GM19452 (cell line): ENCODE measurements at regions not wholly inside any gene's neighbourhood (a gene's known extent, or its start where the extent isn't known, plus 50 kb on each side); places are given as distances from the start of the nearest gene placed in this dataset.

Source experiments
- ATAC-seq: cut with Tn5 transposase; IDR thresholded peaks from one replicate; pipeline ENCODE4 v1.9.1; 2021; ENCODE audit not compliant: unreplicated experiment

DNA sequence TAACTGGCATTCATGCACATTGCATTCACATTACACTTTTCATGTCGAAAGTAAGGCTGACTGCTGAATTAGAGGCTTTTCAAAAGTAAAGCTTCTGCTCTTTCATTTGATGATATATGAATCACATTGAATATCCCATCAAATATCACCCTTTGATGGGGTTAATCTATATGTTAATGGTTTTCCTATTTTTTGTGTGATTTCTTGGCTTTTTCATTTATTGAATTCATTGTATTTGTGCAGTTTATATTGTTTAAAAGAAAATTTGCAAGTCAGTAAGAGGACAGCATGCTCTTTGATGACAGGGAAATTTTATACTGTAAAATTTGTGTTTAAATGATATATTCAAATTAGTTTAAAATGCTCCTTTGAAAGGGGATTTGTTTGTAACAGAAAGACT lies 344.1 kb downstream of the PCDH10 start:
- no peak for ATAC-seq

DNA sequence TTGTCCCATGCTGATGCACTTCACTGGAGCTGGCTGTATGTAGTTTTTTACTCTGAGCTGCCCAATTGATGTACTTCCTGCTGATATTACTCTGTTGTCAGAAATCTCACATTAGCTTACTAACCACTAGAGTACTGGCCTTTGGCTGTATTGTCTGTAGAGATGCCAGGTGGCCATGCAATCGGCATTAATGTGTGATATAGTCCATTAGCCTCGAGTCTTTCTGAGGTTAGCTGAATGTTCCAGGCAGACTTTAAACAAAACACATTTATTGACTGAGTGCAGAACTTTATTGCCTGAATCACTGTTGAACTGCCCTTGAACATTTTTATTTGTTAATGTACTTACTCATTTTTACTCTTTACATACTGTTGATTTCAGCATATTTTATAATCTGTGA lies 335.2 kb downstream of the PCDH10 start:
- no peak for ATAC-seq

DNA sequence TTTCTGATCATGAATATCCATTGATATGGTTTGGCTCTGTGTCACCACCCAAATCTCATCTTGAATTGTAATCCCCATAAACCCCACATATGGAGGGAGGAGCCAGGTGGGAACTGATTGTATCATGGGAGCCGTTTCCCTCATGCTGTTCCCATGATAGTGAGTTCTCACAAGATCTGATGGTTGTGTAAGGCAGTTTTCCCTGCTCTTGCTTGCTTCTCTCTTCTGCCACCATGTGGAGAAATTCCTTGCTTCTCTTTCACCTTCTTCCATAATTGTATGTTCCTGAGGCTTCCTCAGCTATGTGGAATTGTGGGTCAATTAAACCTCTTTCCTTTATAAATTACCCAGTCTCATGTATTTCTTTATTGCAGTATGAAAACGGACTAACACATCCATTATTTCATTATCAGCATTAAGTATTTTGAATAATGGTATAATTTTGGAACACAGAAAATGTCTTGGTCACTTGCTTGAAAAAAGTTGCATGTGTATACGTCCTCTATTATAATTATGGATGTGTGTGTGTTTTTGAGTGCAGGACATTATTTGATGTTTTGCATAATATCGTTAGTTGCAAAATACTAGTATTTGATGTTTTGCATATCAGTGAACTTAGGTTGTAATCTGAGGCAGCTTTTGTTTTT lies 334.6 kb downstream of the PCDH10 start:
- no peak for ATAC-seq

DNA sequence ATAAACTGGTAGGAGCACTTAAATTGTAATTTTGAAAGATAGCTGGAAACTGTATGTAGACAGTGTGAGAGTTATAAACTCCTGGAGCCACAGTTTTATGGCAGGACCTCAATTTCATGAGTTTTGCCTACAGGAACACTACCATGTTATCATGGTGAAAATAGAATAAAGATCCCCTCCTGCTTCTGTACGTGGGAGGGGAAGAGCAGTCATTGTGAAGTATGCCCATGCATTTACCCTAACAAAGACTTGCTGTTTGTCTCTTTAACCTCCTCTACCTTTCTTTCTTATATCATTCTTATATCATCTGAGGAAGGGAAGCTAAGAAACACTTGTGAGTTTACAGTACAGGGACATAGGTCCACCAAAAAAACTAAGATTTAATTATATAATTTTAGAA lies 327.0 kb downstream of the PCDH10 start:
- no peak for ATAC-seq

DNA sequence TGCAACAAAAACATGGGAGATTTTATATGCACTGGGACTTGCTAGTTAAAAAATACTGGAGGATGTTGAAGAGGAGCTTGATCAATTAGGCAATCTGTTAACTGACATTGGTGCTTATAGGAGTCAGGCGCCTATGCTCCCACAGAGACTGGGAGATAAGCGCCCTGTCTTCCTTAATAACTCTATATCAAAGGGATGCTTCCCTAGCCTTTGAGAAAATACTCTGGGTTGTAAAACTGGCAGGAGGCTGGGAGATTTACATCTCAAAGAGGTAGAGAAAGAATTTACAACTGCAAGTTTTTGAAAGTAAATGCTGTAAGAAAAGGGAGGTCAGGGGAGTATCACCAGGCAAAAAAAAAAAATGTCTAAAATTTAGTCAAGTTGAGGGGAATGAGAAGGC lies 325.4 kb downstream of the PCDH10 start:
- ATAC-seq, result no peak

DNA sequence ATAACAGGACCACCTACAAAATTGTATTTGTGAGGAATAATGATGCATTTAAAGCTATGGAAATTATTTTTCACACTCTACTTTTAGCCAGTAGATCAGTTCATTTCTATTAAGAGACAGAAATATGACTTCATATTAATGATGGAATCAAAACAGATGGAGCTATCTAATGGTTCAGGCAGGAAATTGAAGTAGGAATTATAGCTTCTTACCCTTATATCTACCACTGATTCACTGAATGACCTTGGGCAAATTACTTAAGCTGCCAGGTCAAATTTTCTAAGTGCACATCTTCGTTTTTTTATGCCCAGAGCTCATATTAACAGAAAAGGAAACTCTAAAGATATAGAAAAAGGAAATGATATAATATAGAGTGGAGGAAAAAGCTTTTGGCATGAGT lies 323.1 kb downstream of the PCDH10 start:
- ATAC-seq, result no peak

DNA sequence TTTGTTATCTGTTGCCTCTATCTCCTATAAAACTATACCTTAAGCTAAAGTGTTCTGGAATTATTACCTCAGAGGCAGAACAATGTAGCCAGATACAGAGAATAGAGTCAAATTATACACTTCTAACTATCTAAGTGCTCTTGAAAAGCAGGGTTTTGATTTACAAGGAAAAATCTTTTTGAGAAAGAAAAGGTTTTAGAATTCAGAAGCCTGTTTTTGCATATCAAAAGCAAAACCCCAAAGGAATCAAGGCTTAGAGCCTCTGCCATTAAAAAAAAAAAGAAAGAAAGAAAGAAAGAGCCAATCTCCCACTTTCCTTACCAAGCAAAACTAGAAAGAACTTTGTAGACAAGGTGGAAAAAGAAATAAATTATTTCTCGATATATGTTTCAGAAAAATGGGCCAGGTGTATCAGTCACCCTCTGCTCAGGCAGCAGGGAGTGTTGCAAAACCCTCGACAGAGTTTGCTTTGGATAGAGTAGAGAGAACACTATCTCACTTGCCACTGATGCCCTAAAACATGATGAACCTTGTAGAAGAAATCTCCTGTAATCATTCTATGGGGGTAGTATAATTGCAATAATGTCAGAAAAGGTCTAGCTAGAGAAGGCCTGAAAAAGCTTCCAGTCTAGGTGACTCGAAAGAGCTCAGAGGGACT lies 318.3 kb downstream of the PCDH10 start:
- ATAC-seq, result no peak

DNA sequence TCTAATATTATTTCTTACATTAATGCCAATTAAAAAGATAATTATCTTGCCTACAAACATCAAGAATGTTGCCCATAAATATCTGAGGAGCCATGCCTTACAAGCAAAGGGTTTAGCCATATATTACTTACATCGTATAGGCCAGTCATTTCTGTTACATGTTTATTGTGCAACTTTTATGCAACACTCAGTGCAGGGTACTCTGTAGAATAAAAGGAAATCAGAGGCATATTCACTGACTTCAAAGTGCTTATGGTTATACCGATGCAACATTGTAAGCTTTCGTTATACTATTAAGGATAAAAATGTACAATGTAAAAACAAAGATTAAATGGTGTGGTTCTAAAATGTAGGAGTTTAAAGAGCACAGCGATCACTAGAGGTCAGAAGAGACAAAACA lies 315.9 kb downstream of the PCDH10 start:
- no peak for ATAC-seq

DNA sequence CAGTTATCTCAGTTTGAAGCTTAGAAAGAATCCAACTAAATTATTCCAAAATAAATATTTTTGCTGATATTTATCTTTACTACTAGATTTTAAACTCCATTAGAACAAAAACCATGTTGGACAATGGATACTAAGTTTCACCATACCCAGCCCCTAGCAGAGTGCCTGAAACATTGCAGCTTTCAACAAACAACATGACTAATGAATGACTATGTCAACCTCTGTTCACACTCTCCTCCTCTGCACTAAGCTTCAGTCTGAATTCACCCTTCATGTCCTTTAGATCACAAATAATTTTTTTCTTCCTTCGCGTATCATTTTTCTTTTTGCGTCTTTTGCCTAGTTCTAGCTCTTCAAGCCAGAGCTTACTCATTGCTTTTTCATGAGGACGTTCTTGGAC lies 315.2 kb downstream of the PCDH10 start:
- no peak for ATAC-seq

DNA sequence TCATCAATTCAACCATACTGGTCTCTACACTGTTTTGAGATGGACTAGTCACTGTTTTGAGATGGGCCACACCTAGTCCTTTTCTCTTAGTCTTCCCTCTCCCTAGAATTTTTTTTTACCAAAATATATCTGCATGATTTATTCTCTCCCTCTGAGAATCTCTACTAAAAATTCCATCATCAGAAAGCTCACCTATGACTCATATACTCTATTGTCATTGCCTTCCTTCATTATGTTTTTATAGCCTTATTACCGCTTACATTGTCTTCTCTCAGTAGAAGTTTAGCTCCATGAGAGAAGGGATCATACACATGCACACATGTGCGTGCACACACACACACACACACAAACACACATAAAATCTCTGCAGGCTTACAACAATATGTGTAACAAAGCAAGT lies 303.6 kb downstream of the PCDH10 start:
- no peak for ATAC-seq

DNA sequence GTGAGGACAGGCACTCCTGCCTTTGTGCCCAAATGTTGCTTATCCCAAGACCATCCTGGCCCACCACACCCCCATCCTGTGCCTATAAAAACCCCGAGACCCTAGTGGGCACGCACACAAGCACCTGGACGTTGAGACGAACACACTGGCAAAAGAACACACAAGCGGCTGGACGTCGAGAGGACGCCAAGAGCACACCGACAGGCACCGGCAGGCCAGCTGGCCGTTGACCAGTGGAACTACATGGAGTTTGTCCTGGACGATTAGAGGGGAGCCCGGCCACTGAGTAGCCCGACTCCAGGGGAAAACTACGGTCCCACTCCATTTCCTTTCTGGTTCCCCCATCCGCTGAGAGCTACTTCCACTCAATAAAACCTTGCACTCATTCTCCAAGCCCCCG lies 301.7 kb downstream of the PCDH10 start:
- ATAC-seq, result no peak

DNA sequence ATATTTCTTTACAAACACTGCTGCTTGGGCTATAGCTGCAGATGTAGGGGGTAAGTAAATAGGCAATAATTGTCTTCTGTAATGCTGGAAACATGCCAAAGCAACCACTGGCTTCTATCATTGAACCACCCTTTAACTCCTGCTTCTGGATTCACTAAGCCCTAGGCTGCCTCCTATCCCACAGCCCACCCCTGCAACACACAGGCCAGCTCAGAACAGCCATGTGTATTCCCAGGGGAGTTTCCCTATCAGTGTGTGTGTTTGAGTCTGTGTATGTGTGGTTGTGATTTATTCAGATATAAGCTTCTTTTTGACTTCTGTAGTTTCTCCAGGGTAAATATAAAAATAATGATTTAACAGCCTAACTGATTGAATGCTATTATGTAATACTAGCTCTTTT lies 291.3 kb downstream of the PCDH10 start:
- no peak for ATAC-seq

DNA sequence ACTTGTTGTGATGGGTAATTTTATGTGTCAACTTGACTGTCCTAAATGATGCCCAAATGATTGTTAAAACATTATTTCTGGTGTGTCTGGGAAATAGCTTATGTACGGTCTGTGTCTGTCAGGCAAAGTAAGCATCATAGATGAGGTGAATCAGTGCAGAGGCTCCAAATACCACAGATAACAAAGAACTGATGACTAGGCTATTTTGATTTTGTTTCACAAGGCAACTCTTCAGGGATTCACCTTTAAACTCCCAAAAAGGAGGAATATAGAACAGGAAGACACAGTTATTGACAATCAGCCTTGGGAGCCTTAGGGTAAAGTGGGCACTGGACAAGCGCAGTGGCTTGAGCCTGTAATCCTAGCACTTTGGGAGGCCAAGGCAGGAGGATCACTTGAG lies 290.7 kb downstream of the PCDH10 start:
- no peak for ATAC-seq

DNA sequence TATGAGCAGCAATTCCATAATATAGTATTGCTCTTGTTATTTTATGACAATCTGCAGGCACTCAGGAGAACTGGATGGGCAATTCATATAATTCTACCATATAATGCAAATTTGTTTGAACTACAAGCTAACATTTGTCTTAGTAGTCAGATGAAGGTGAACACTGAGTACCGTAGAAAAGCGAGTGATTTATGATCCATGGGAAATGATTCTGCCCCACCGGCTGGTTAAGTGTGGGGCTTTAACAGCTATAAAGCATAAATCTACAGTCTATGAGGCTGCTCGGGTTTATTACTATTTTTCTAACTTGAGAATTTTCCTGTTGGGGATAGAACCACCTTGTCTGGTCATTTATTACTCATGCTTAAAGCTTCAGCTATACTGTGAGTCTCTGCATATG lies 275.5 kb downstream of the PCDH10 start:
- ATAC-seq, result no peak

DNA sequence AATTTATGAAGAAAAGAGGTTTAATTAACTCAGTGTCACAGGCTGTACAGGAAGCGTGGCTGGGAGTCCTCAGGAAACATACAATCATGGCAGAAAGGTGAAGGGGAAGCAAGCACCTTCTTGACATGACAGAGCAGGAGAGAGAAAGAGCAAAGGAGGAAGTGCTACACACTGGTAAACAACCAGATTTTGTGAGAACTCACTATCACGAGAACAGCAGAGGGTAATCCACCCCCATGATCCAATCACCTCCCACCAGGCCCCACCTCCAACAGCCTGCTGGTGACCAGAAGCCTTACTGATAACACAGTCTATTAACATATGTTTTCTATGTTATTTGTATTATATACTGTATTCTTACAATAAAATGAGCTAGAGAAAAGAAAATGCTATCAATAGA lies 254.8 kb downstream of the PCDH10 start:
- ATAC-seq, result no peak

DNA sequence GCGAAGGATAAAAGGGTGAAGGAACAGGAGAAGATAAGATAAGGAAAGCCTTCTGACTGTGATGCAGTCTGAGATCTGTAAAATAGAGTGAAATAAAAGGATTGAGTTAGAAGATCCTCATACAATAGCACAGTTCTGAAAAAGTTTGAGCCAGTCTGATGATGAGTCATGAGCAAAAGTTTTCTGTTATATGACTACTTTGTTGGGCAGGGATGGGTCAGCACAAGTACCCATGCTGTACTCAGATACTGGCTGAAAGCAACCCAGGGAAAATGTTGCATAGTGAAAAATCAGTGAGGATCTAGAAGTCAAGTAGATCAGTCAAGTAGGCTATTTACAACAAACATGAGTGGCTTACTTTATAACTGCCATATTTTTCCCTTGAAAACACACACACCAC lies 253.5 kb downstream of the PCDH10 start:
- no peak for ATAC-seq

DNA sequence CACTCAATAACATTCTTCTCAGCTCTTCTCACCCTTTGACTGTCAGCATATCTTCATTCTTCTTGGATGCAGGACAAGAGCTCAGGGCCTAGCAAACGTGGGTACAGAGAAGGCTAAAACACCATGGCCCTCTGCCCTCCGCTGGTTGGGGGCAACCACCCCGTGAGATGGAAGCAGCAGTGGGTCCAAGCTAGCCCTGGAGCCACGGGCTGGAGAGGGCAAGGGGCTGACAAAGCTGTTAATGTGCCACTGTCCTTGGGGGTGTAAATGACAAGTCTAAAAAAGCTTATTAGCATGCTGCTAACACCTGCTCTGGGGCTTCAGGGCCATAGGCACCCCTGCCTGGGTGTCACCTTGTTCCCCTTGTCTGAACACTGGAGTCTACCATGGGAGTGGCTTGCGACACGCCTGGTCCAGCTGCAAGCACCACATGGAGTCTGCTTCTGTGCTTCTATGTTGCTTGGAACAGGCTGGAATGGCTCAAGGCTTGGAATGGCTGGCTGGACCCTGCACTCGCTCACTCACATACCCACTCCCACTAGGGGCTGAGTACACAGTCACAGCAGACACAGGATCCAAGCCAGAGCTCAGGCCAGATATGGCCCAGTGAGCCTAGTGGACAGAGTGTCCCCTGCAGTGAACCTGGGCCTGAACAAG lies 246.0 kb downstream of the PCDH10 start:
- no peak for ATAC-seq

DNA sequence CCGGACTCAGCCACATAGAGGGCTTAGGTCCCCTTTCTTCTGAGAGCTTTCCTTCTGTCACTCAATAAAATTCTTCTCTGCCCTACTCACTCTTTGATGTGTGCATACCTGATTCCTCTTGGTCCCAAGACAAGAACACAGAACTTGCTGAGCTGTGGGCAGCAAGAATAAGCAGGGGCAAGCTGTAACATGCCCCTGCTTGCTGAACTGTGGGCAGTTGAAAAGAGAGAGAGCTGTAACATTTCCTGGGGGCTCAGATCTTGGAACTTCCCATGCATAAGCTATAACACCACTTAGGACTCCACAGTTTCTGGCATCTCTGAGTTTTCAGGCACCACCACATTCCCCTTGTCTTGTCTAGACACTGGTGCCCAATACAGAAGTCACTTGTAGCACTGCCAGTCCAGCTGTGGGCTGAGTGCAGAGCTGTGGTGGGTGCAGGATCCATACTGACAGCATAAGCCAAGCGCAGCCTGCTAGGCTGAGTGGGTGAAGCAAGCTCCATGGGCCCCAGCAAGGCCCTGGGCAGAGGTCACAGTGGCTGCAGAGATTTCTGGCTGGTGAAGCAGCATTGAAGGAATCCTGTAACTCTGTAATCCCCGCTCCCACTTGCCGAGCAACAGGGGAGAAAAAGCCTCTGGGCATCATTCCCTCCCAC lies 241.2 kb downstream of the PCDH10 start:
- ATAC-seq, result no peak

DNA sequence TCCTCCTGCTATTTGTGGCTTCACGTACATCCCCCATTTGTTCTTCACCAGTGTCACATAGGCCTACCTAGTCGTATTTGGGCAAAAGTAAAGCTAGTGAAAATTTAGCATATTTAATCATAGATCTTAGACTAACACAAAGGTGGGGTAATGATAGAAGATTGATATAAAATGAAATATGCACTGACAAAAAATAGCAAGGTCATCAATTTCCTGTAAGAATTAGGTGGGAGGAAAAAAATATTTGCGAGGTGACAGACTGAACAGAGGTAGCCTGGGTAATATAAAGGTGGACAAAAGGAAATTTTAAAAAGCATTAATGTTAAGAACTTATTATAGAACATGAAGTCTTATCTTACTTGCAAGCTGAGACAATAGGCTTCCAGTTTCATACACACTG lies 239.9 kb downstream of the PCDH10 start:
- no peak for ATAC-seq

DNA sequence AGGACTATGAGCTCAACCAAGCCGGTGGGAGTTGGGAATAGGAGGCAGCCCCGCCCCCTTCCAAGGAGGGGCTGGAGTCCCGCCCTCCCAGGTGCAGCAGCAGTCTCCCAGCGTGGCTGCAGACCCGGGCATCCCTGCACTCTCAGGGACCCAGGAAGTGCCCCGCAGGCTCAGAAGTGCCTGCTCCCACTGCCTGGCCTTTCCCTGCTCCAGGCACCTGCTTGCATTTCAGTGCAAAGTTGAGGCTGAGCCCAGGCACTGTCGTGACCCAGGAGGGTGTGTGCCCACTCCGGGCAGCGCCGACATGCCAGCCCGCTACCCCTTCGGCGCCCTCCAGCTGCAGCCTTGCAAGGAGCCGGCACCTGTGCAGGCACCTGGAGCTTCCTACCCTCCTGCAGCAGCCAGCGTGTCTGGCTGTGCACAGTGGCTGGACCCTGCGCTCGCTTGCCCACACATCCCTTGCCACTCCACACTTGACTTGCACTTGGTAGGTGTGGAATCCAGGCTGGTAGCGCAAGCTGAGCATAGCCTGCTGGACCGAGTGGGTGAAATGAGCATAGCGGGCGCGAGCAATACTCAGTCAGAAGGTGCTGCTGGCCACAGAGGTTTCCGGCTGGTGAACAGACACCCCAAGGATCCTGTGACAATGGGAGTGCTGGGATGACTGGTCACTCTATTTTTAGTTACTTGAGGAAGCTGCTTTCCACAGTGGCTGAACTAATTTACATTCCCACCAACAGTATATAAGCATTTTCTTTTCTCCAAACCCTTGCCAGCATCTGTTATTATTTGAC lies 236.3 kb downstream of the PCDH10 start:
- no peak for ATAC-seq

DNA sequence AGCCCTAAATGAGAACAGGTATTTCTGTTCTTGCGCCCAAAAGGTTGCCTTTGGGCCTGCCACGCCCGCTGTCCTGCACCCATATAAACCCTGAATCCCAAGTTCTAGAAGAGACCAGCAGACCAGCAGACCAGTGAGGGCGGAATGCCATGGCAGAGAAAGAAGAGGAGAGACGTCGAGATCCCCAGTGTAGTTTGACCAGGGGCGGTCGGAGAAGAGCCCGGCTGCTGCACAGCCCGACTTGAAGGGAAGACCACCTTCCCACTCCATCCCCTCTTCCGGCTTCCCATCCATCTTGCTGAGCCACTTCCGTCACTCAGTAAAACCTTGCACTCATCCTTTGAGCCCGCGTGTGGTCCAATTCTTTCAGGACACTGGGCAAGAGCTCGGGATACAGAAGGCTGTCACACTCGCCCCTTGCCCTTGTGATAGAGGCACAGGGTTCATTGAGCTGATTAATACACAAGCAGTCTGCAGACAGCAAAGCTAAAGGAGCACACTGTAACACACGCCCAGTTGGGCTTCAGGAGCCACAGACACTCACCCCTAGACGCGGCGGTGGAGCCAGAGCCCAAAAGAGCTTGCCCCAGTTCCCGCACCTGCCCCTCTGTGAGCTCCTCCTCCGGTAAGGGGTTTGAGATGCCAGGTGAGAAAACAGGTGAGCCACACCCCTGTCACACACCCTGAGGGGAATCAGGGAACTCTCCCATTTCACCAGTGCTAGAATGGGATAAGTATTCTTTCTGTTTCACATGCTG lies 230.8 kb downstream of the PCDH10 start:
- no peak for ATAC-seq
